HG02642 (cell line): ENCODE measurements at regions not wholly inside any gene's neighbourhood (a gene's known extent, or its start where the extent isn't known, plus 50 kb on each side); places are given as distances from the start of the nearest gene placed in this dataset.

ENCODE experiments used
- ATAC-seq: cut with Tn5 transposase; IDR thresholded peaks from one replicate; pipeline ENCODE4 v1.9.1; 2021; ENCODE audit warnings: mild to moderate bottlenecking; ENCODE audit not compliant: unreplicated experiment, poor library complexity

DNA sequence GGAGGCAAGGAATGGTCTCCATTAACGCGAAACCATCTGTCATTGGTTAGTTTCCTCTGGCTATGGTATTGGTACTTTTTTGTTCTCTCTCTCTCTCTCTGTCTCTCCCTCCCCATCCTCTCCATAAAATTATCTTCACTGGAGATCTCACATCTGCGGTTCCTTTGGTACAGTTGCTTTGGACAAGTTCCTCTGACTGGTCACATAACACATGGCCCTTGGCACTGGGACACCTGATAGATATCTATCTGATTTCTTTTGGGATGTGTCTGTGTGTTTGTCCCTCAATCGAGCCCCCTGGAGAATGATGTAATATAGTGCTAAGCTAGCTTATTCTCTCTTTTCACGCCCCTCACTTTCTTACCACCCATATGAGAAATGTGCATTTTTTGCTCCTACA is 682.0 kb upstream of the B3GALT2 start:
- ATAC-seq, result no peak

GRCh38 chr1:193856261-193856660 is 669.8 kb upstream of the B3GALT2 start:
- ATAC-seq, result no peak

DNA sequence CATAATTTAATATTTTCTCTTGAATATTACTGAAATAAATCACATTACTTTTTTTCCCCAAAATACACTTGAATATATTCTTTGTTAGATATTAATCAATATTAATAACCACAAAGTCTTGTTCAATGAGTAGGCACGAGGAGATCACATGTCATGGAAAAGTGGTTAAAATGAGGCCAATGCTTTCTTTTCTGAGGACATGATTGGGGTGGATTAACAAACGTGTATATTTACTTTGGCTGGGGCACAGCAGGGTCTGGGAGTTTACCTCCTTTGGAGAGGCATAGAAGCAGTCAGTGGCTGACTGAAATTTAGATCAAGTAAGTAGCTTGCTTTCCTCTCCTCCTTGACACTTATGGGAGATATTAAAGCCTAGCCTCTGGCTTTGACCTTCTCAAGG is 664.3 kb upstream of the B3GALT2 start:
- no peak for ATAC-seq

DNA sequence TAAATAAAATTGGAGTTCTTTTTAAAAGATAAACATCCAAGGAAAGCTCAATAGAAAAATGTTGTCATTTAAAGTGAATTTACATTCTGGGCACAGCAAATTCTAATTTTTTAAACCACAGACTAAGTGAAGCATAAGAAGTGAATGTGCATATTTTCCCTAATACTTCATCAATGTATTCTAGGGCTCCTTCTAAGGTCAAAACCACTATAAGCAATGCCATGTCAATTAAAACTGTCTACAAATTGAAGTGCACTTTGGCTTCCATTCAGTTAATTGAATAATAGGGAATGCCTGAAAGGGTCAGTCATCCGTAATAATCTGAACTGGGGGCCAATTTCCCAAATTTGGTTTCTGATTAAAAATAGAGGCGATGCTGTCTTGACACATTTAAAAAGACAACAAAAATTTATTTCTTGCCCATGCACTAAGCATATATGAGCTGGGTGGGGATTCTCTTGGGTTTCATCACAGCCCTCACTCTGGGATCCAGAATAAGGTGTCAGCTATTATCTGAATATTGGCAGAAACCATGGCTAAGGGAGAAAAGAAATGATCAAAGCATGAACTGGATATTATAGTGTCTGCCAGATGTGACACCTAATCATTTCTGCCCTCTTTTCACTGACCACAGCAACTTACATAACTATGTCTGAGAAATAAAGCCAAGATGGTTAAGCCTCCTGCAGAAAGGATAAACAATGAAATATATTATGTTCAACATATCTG is 660.6 kb upstream of the B3GALT2 start:
- no peak for ATAC-seq

DNA sequence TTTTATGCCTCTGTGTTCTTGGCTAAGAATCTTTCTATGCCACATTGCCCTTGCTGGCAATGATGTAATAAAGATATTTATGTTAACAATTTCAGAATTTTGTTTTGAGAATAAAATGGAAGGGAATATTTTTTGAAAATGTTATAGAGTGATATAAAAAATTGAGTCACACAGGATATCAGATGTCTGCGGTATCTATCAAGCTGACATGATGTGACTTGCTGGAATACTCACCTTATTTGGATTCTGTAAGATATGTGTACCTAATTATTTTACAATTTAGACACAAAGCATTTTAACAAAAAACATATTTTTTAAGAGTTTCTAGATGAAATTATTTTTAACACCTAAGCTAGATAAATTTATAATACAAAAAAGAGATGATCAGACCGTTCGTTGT is 660.0 kb upstream of the B3GALT2 start:
- no peak for ATAC-seq

- no peak for ATAC-seq
These were observed 655.4 kb upstream of the B3GALT2 start for GRCh38 chr1:193841857-193842256.

DNA sequence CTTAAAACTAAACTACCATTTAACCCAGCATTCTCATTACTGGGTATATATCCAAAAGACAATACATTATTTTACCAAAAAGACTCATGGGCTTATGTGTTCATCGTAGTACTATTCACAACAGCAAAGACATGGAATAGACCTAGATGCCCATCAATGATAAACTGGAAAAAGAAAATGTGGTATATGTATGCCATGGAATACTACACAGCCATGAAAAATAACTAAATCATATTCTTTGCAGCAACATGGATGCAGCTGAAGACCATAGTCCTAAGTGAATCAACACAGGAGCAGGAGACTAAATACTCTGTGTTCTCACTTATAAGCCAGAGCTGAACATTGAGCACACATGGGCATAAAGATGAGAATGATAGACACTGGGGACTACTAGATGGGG is 645.1 kb upstream of the B3GALT2 start:
- no peak for ATAC-seq

DNA sequence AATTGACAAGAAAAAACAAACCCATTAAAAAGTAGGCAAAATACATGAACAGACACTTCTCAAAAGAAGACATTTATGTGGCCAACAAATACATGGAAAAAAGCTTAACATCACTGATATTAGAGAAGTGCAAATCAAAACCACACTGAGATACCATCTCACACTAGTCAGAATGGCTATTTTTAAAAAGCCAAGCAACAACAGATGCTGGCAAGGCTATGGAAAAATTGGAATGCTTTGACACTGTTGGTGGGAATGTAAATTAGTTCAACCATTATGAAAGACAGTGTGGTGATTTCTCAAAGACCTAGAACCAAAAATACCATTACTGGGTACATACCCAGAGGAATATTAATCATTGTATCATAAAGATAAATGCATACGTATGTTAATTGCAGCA is 641.1 kb upstream of the B3GALT2 start:
- no peak for ATAC-seq

- ATAC-seq, result no peak
These were observed 633.0 kb upstream of the B3GALT2 start for GRCh38 chr1:193819376-193819775.

- ATAC-seq, result no peak
These were observed 620.8 kb upstream of the B3GALT2 start for GRCh38 chr1:193807208-193807607.

GRCh38 chr1:193806079-193807048 is 620.0 kb upstream of the B3GALT2 start:
- no peak for ATAC-seq

GRCh38 chr1:193799948-193800690 is 613.7 kb upstream of the B3GALT2 start:
- no peak for ATAC-seq

DNA sequence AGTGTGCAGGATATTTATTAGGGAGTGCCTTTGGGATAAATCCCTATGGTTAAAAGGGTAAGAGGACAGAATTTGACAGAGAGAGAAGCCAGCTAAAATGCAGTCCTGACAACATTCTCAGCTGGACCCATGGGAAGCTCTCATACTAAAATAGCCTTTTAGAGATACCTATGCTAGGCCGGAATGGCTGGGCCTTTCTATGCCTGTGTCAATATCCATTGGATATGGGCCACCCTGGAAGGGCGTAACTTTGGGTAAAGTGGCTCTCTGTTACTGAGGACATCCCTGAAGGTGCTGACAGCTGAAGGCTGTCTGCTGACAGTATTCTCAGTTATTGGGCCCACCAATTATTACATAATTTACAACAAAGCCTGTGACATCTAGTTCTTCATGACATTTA is 613.0 kb upstream of the B3GALT2 start:
- ATAC-seq, result no peak

- no peak for ATAC-seq
These were observed 607.8 kb upstream of the B3GALT2 start for GRCh38 chr1:193794239-193794638.

DNA sequence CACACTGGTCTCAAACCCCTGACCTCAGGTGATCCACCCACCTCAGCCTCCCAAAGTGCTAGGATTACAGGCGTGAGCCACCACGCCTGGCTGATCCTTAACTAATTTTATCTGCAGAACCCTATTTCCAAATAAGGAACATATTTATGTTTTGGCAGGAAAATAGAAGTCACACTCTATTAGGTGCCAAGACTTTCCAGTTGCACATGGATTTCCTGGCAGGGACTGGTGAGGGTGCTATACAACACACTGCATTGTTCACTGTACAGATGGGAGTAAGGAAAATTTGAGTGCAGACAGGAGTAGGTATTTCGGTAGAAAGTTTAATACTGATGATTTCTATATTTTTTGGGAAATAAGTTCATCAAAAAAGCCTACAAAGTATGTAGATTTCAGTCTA is 605.3 kb upstream of the B3GALT2 start:
- no peak for ATAC-seq

DNA sequence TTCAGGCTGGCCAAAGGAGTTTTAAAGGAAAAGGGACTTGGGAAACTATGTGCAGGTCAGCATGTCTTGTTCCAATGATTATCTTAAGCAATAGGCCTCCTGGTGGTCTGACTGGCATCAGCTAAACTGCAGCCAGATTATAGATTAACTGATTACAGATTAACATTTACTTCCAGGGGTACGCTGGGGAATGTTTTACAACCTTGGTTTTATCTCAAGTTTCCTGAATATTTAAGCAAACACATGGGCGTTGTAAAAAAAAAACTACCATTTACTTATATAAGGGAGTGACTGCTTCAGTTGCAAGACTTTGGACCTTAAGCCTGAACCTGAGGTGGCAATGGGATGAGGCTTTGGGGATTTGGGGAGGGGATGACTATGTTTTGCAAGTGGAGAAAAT is 600.6 kb upstream of the B3GALT2 start:
- ATAC-seq, result no peak

GRCh38 chr1:193785850-193786420 is 599.5 kb upstream of the B3GALT2 start:
- ATAC-seq, result no peak

GRCh38 chr1:193774536-193775323 is 588.3 kb upstream of the B3GALT2 start:
- no peak for ATAC-seq

DNA sequence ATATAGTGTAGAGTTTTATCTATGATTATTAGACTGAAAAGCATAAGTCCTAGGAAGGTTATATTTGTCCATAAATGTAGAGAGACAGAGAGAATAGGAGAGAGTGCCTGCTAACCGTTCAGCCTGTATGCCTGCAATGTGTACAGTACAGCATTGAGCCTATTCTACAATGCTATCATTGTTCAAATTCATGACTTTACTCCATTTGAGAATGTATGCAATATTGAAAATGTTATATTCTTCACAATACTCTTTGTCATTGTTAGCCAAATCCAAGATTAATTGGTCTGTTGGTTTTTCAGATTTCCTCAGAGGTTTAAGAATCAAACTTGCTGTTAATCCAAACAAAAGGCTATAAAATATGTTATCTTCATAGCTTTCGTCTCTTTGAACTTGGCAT is 585.2 kb upstream of the B3GALT2 start:
- ATAC-seq, result no peak

DNA sequence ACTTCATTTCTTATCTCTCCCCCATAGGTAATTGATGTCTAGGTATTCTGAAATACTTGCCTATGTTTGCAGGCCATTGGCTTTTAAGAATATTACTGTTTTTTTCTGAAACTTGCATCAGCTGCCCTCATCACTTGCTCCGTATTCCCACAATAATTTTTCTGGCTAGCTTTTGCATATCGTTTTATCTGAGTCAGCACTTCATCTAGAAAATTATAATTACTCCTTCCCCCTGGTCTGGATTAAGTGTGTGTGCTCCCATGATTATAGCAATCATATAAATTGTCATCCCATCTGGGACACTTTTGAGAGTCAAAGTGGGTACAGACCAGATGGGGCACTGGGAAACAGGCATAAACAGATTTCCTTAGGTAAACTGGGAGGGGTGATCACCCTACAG is 583.2 kb upstream of the B3GALT2 start:
- ATAC-seq, result no peak
